ENCODE measurements at regions not wholly inside any gene's neighbourhood (a gene's known extent, or its start where the extent isn't known, plus 50 kb on each side); places are given as distances from the start of the nearest gene placed in this dataset.
"Not testable (repeated sequence)": the region's sequence is repeated elsewhere in the genome, so short reads cannot be mapped to it uniquely, and the experiment has no call there.

DNA sequence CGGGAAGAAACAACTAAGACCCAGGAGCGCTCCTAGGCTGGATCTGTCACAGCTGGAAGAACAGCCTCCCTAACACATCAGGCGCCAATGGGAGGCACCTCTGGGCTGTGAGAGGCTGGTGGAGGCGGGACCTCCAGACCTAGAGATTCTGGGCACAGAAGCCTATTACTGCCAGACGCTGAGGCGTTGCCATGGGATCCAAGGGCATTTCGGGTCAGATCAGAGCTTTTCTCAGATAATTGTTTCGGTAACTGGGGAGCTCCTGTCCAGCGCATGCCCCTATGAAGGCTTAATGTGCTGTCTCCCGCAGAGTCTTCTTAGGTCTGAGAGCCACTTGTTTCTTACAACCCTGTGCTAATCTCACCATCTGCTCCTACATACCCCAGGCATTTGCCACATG lies 339.2 kb downstream of the ZNF716 start:
- intact Hi-C loops (cut with DNase I; ENCODE audit: low total_unique reads): no loop called here
- Histone ChIP-seq H3K4me3 (no peak overlapping the region), H3K9me3 (no peaks in the 10 kb centered on the region), H3K36me3 (no peaks in the 10 kb centered on the region), H3K27ac (no peak overlapping the region), H3K27me3 (no peaks in the 10 kb centered on the region), H3K4me1 (no peaks in the 10 kb centered on the region)
- no peak for DNase-seq
- TF ChIP-seq, protein P1, sequence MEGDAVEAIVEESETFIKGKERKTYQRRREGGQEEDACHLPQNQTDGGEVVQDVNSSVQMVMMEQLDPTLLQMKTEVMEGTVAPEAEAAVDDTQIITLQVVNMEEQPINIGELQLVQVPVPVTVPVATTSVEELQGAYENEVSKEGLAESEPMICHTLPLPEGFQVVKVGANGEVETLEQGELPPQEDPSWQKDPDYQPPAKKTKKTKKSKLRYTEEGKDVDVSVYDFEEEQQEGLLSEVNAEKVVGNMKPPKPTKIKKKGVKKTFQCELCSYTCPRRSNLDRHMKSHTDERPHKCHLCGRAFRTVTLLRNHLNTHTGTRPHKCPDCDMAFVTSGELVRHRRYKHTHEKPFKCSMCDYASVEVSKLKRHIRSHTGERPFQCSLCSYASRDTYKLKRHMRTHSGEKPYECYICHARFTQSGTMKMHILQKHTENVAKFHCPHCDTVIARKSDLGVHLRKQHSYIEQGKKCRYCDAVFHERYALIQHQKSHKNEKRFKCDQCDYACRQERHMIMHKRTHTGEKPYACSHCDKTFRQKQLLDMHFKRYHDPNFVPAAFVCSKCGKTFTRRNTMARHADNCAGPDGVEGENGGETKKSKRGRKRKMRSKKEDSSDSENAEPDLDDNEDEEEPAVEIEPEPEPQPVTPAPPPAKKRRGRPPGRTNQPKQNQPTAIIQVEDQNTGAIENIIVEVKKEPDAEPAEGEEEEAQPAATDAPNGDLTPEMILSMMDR (IDR thresholded peaks at IDR 0.05): no peak
- no peak for TF ChIP-seq POLR2A (IDR thresholded peaks at IDR 0.05)

DNA sequence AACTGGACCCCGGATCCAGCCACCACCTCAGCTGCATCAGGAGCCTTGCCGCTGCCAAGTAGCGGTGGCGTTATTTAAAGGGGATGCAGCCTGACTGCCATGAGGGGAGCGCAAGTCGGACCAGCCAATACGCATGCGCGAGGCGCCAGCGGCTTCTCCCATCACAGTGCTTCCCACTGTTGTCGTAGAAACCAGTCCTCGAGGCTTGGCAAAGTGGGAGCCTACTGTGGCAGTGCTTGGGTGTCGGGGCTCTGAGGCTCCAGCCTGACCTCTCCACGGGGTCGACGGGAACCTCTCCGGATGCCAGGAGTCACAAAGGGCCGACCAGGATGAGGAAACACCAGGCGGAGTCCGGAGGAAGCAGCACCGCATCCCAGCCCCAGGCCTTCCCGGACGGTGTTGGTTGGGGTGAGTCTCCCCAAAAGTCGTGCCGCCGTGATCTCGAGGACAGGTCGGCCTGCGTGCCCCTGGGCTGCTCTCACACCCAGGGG lies 369.6 kb downstream of the ZNF716 start:
- no peak for TF ChIP-seq POLR2A (IDR thresholded peaks at IDR 0.05)
- TF ChIP-seq, protein P1 (IDR thresholded peaks at IDR 0.05): no peak
- H3K9me3 ChIP-seq: no peaks in the 10 kb centered on the region
- no peak overlapping the region for H3K27ac ChIP-seq
- DNase-seq: no peak
- intact Hi-C loops (cut with DNase I; ENCODE audit: low total_unique reads): no loop called here
- no peak overlapping the region for H3K4me3 ChIP-seq
- no peaks in the 10 kb centered on the region for H3K4me1 ChIP-seq
- no peaks in the 10 kb centered on the region for H3K27me3 ChIP-seq
- H3K36me3 ChIP-seq: no peaks in the 10 kb centered on the region

DNA sequence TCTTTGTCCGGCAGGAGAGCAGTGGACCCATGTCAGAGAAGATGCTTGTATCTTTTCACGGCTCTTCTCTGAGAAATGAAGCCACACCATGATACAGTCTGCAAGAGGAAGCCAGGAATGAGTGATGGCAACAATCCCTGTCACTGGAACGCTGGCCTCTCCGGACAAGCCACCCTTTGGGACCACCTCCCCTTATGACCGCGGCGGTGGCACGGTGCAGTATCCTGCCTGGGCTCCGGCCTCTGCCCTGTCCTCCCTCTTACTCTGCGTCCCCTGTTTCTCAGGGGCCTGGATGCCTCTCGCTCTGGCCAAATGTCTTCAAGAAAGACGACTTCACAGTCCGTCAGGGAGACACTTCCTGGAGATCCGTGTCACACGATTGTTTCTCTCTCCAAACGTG lies 370.5 kb downstream of the ZNF716 start:
- Histone ChIP-seq H3K9me3 (no peaks in the 10 kb centered on the region), H3K27ac (no peak overlapping the region), H3K27me3 (no peaks in the 10 kb centered on the region), H3K4me1 (no peaks in the 10 kb centered on the region), H3K36me3 (no peaks in the 10 kb centered on the region), H3K4me3 (no peak overlapping the region)
- no peak for TF ChIP-seq POLR2A (IDR thresholded peaks at IDR 0.05)
- TF ChIP-seq, protein P1 (IDR thresholded peaks at IDR 0.05): no peak
- no peak for DNase-seq
- intact Hi-C loops (cut with DNase I; ENCODE audit: low total_unique reads): no loop called here

DNA sequence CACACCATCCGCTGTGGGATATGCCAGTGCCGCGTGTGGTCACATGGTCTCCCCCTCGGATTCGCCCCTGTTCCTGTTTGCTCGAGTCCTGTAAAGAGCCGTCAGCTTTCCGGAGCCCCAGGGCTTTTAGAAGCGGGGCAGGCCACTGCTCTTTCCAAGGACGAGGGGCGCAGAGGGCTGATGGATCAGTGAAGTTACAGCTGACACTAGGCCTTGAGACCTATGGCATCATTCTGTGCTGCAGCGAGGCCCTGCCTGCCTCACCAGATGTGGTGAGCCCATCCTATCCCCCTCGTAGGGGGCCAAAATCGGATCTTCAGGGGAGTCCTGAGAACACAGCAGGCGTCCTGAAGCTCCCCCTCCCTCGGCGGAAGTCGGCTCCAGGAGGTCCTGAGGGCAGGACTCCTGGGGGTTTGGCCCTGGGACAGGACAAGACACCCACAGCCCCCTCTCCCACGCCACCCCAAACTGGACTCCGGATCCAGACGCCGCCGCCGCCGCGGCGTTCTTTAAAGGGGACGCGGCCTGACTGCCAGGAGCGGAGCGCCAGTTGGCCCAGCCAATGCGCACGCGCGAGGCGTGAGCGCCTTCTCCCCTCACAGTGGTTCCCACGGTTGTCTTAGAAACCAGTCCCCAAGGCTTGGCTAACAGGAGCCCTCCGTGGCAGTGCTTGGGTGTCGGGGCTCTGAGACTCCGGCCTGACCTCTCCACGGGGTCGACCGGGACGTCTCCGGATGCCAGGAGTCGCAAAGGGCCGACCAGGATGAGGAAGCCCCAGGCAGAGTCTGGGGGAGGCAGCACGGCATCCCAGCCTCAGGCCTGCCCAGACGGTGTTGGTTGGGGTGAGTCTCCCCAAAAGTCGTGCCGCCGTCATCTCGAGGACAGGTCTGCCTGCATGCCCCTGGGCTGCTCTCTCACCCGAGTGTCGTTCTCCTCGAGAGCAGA lies 371.7 kb downstream of the ZNF716 start:
- no peaks in the 10 kb centered on the region for H3K27me3 ChIP-seq
- intact Hi-C loops (cut with DNase I; ENCODE audit: low total_unique reads): no loop called here
- H3K36me3 ChIP-seq: no peaks in the 10 kb centered on the region
- no peaks in the 10 kb centered on the region for H3K4me1 ChIP-seq
- H3K9me3 ChIP-seq: no peaks in the 10 kb centered on the region
- no peak for DNase-seq
- H3K4me3 ChIP-seq: no peak overlapping the region
- H3K27ac ChIP-seq: no peak overlapping the region
- TF ChIP-seq POLR2A (IDR thresholded peaks at IDR 0.05): no peak
- TF ChIP-seq, protein P1 (IDR thresholded peaks at IDR 0.05): no peak

DNA sequence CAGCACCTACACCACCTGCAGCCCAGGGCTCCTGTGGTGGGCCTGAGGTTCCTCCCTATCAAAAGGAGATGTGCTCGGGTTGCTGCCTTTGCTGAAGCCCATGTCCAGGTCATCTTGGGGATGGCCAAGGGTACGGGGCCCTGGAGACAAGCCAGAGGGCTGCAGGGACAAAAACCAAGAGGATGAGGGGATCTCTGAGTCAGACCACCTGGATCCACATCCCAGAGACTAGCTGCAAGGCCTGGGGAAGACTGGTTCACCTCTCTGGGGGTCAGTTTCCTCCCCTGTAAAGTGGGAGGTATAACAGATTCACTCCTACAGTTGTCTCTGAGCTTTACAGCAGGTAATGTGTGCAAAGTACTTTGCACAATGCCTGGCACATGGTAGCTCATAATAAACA lies 376.6 kb downstream of the ZNF716 start:
- H3K4me1 ChIP-seq; H3K27me3 ChIP-seq; H3K36me3 ChIP-seq; intact Hi-C loops (cut with DNase I; ENCODE audit: low total_unique reads); H3K27ac ChIP-seq; DNase-seq; H3K4me3 ChIP-seq; H3K9me3 ChIP-seq: not testable (repeated sequence)

DNA sequence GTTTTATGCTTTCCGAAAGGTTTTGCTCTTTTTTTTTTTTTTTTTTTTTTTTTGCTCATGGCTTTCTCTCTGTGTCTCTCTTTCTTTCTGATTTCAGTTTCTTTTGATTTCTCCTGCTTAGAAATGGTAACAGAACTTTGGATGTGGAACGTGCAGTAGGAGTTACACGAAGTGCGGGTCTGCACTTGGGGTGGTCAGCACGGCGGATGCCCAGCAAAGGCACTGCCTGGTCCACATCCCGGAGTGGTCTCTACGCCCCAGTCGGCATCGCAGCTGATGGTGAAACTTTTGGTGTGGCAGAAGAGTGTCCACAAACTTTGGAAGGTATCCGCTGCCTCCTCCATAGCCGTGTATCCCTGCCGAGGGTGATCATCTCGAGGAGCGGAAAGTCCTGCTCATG lies 385.2 kb downstream of the ZNF716 start:
- H3K9me3 ChIP-seq; H3K36me3 ChIP-seq; H3K27ac ChIP-seq; H3K4me1 ChIP-seq; intact Hi-C loops (cut with DNase I; ENCODE audit: low total_unique reads); H3K27me3 ChIP-seq; H3K4me3 ChIP-seq; DNase-seq: not testable (repeated sequence)

DNA sequence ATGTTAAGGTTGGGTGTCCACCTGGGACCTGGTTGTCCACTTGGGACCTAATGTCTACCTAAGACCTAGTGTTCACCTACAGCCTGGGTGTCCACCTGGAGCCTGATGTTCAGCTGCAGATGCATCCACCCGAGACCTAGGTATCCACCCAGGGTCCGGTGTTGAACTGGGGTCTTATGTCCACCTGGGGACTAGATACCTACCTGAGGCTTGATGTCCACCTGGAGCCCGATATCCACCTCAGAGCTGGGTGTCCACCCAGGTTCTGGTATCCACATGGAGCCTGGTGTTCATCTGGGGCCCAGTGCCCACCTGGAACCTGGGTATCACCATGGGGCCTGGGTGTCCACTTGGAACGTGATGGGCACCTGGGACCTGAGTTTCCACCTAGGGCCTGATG lies 389.2 kb downstream of the ZNF716 start:
- H3K36me3 ChIP-seq; H3K4me3 ChIP-seq; intact Hi-C loops (cut with DNase I; ENCODE audit: low total_unique reads); H3K4me1 ChIP-seq; H3K9me3 ChIP-seq; H3K27me3 ChIP-seq; H3K27ac ChIP-seq; DNase-seq: not testable (repeated sequence)
